ENCODE measurements at regions not wholly inside any gene's neighbourhood (a gene's known extent, or its start where the extent isn't known, plus 50 kb on each side); places are given as distances from the start of the nearest gene placed in this dataset.

DNA sequence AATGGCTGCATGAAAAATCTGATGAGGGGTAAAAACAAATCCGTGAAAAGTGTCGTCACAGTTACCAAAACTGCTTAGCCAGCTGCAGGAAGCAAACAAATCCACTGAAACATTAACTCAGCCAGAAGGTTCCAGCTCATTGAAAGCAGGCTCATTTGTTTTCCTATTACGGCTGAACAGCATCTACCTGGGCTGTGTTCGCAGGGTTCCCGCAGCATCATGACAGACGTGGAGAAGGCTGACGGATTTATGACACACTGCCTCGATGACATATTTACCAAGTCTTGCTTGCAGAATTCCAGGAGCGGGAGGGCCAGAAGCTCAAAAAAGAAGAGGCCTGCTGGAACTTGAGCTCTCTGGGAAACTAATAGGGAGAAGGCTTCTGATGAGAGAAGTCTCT is 781.1 kb downstream of the RAB28 start:
- intact Hi-C loops (cut with micrococcal nuclease) = no loop called here
- no peaks in the 10 kb centered on the region for H3K4me1 ChIP-seq (ENCODE audit: control insufficient read depth in 1 of 2, insufficient read depth in 2 of 2, low read length in 2 of 2)

GRCh38 chr4:12701384-12701783 is 782.8 kb downstream of the RAB28 start:
- Histone ChIP-seq H4K20me1 (ENCODE audit: insufficient read depth, low read length) (no peaks in the 10 kb centered on the region), H3K36me3 (replicated peaks in 1 of 2; ENCODE audit: control insufficient read depth in 1 of 2, insufficient read depth in 2 of 2, low read length in 2 of 2) (no peaks in the 10 kb centered on the region), H3K4me2 (replicated peaks; ENCODE audit: extremely low read depth, low read length, poor library complexity, severe bottlenecking) (no peak overlapping the region), H3K79me2 (ENCODE audit: insufficient read depth, low read length) (no peaks in the 10 kb centered on the region), H3K4me1 (ENCODE audit: control insufficient read depth in 1 of 2, insufficient read depth in 2 of 2, low read length in 2 of 2) (no peaks in the 10 kb centered on the region), H3K4me3 (replicated peaks in 1 of 3; ENCODE audit: low read depth in 2 of 3, low read length in 3 of 3) (no peak overlapping the region), H3K27ac (ENCODE audit: low read depth in 1 of 2, low read length in 2 of 2) (no peak overlapping the region), H3K9ac (ENCODE audit: insufficient read depth, low read length, poor library complexity, severe bottlenecking) (no peak overlapping the region), H3K27me3 (ENCODE audit: control insufficient read depth in 2 of 2, insufficient read depth in 2 of 2, low read length in 2 of 2) (no peaks in the 10 kb centered on the region), H3K9me3 (replicated peaks in 1 of 2; ENCODE audit: control insufficient read depth in 1 of 2, insufficient read depth in 1 of 2, low read length in 2 of 2) (no peaks in the 10 kb centered on the region), H2AFZ (ENCODE audit: insufficient read depth, low read depth, low read length, poor library complexity, severe bottlenecking) (no peak overlapping the region)
- Mint-ChIP-seq H3K27me3 (ENCODE audit: low read depth in 3 of 3) (no peaks in the 10 kb centered on the region), H3K4me1 (no peaks in the 10 kb centered on the region), H3K4me3 (no peak overlapping the region), H3K27ac (no peak overlapping the region), H3K36me3 (no peaks in the 10 kb centered on the region), H3K9me3 (peaks cover 0 to 2% (median 0%) of the 10 kb centered on the region in 7 donors)
- intact Hi-C loops (cut with micrococcal nuclease) = no loop called here
- TF ChIP-seq CTCF (IDR thresholded peaks at IDR 0.05) = no peak
- DNase-seq = no peak
- 100% methylated on average over 1 of the region's 1 CpG for WGBS (ENCODE audit: insufficient coverage)

More for the DNA sequence above, 781.1 kb downstream of the RAB28 start:
- H3K4me3 Mint-ChIP-seq = no peak overlapping the region
- peaks cover 0 to 2% (median 0%) of the 10 kb centered on the region in 7 donors for H3K9me3 Mint-ChIP-seq
- Histone ChIP-seq H2AFZ (ENCODE audit: insufficient read depth, low read depth, low read length, poor library complexity, severe bottlenecking) (no peak overlapping the region), H3K27ac (ENCODE audit: low read depth in 1 of 2, low read length in 2 of 2) (no peak overlapping the region), H3K36me3 (replicated peaks in 1 of 2; ENCODE audit: control insufficient read depth in 1 of 2, insufficient read depth in 2 of 2, low read length in 2 of 2) (no peaks in the 10 kb centered on the region), H4K20me1 (ENCODE audit: insufficient read depth, low read length) (no peaks in the 10 kb centered on the region), H3K79me2 (ENCODE audit: insufficient read depth, low read length) (no peaks in the 10 kb centered on the region), H3K4me2 (replicated peaks; ENCODE audit: extremely low read depth, low read length, poor library complexity, severe bottlenecking) (no peak overlapping the region), H3K9ac (ENCODE audit: insufficient read depth, low read length, poor library complexity, severe bottlenecking) (no peak overlapping the region), H3K9me3 (replicated peaks in 1 of 2; ENCODE audit: control insufficient read depth in 1 of 2, insufficient read depth in 1 of 2, low read length in 2 of 2) (no peaks in the 10 kb centered on the region), H3K27me3 (ENCODE audit: control insufficient read depth in 2 of 2, insufficient read depth in 2 of 2, low read length in 2 of 2) (no peaks in the 10 kb centered on the region), H3K4me3 (replicated peaks in 1 of 3; ENCODE audit: low read depth in 2 of 3, low read length in 3 of 3) (no peak overlapping the region)
- no peaks in the 10 kb centered on the region for H3K4me1 Mint-ChIP-seq
- 83% methylated on average over 9 of the region's 9 CpGs for whole genome bisulfite sequencing (ENCODE audit: insufficient coverage)
- H3K27ac Mint-ChIP-seq = no peak overlapping the region
- no peaks in the 10 kb centered on the region for H3K36me3 Mint-ChIP-seq
- no peak for DNase-seq
- TF ChIP-seq CTCF (IDR thresholded peaks at IDR 0.05) = no peak
- H3K27me3 Mint-ChIP-seq (ENCODE audit: low read depth in 3 of 3) = no peaks in the 10 kb centered on the region
